RPMI8226 (cell line): ENCODE measurements at regions not wholly inside any gene's neighbourhood (a gene's known extent, or its start where the extent isn't known, plus 50 kb on each side); places are given as distances from the start of the nearest gene placed in this dataset.
"Not testable (repeated sequence)": the region's sequence is repeated elsewhere in the genome, so short reads cannot be mapped to it uniquely, and the experiment has no call there.

Experiments
- DNase-seq: peaks from one replicate; pipeline ENCODE4 v3.0.0-alpha.2; 2015

DNA sequence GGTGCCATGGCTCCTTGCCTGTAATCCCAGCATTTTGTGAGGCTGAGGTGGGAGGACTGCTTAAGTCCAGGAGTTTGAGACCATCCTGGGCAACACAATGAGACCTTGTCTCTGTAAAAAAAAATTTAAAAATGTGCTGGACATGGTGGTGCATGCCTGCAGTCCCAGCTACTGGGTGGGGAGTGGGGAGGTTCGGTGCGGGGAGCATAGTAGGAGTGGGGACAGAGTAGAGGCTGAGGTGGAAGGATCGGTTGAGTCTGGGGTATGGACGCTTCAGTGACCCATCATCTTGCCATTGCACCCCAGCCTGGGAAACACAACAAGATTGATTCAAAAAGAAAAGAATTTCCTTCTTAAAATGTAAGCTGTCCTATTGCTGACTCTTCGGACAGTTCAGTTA lies 1490.0 kb upstream of the GBE1 start:
- DNase-seq = no peak

DNA sequence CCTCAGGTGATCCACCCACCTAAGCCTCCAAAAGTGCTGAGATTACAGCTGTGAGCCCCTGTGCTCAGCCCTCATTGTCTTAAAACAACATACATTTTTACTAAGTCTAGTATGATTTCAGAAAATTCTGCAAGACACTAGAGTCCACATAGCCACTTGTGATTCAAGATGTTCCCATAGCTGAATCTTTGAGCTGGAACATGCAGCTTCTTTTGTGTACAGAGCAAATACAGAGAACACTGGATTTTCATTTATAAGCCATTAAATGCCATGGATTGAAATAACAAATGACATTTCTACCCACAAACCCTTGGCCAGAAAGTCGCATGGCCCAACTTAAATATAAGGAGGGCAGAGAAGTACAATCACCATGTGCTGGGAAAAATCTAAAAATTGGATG lies 1489.2 kb upstream of the GBE1 start:
- DNase-seq = no peak

DNA sequence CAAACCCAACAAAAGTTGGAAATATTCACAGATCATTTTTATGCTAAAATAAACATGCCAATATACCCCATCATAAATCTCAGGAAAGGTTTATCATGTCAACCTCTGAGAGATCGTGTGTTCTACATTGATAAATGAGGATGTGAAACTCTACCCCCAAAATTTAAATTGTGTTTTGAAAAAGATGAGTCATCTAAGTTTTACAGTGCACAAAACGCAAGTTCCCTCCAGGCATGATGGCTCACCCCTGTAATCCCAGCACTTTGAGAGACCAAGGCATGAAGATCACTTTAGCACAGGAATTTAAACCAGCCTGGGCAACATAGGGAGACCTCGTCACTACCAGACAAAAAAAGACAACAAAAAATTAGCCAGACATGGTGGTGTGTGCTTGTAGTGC lies 1487.0 kb upstream of the GBE1 start:
- peak; percentile 27 for DNase-seq

DNA sequence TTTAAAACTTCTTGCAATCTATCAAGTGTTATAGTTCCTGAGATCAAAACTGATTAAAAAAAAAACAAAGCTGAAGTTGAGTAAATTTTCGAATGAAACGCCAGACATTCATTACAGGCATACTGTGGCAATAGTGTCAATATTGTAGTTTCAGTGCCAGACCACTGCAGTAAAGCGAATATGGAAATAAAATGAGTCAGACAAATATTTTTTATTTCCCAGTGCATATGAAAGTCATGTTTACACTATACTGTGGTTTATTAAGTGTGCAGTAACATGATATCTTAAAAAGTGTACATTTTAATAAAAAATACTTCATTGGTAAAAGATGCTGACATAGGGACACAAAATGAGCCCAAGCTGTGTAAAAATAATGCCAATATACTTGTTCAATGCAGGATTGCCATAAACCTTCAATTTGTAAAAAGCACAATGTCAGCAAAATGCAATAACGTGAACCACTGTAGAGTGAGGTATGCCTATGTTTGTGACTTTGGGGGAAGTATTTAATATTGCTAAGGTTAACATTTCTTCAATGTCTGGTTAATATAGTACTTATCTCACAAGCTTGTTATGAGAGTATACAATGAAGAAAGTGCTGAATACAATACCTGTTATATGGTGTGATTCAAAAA lies 1473.9 kb upstream of the GBE1 start:
- DNase-seq = no peak

DNA sequence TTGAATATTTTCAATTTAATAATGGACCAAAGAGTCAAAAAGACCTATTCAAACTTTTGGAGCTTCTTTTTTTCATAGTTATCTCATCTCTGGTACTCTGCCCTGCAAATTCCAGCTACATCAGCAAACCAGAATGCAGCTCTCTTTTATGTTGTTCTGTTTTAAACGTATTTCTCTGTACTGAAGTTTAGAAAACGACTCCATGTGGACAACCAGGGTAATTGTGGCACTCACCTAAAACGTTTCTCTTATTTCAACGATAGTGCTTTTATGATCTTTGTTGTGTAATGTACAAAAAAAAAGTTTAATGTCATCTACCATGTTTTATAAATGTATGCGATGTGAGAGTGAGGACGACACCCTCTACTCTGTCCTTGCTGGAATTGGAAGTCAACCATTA lies 1472.3 kb upstream of the GBE1 start:
- peak; percentile 53 for DNase-seq

DNA sequence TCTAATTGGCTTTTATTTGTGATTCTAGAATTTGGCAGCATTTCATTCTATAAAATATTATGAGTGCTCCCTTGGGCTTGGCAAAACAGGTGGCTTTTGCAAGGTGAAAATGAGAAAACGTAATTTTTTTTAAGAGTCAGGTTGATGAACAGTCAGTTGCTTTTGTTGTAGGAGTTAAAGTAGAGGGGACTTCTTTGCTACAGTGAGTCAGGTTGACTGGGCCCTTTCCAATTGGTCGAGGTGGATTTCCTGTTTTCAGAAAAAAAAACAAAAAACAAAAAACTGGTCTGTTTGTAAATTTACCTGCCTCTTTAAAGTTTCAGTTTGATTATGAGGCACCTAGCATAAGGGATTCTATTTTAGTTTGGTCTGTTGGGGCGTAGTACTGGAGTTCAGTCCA lies 1469.4 kb upstream of the GBE1 start:
- peak; percentile 78 for DNase-seq

DNA sequence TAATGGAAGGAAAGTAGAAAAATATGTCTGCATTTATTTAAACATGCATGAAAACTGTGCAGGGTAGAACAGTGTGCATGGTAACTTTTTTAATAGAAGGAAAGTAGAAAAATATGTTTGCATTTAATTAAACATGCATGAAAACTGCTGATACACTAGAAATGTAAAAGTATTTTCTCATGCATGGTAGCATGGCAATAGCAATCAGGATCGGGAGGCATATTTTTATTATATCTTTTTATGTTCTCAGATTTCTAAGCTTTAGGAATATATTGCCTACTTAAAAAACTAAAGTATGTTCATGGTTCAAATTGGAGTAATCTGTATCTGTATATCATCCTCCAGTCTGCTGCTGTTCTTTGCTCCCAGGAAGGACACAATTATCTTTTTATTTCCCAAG lies 1468.9 kb upstream of the GBE1 start:
- no peak for DNase-seq

DNA sequence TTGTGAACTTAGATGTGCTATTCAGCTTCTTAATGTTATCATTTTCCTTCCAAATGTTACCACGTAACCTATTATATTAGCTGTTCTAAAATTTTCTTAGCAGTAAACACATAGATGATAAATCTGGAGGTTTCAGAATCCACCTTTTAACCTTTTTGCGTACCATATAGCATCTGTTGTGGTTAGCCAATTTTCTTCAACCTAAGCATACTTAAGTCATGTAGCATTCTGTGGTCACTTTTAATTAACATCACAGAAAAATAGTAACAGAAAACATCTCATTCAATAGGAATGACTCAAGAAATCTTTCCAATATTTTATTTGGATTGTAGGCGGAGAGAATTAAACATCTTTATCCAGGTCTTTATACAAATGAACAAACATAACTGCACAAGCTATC lies 1465.3 kb upstream of the GBE1 start:
- DNase-seq = peak; percentile 54

DNA sequence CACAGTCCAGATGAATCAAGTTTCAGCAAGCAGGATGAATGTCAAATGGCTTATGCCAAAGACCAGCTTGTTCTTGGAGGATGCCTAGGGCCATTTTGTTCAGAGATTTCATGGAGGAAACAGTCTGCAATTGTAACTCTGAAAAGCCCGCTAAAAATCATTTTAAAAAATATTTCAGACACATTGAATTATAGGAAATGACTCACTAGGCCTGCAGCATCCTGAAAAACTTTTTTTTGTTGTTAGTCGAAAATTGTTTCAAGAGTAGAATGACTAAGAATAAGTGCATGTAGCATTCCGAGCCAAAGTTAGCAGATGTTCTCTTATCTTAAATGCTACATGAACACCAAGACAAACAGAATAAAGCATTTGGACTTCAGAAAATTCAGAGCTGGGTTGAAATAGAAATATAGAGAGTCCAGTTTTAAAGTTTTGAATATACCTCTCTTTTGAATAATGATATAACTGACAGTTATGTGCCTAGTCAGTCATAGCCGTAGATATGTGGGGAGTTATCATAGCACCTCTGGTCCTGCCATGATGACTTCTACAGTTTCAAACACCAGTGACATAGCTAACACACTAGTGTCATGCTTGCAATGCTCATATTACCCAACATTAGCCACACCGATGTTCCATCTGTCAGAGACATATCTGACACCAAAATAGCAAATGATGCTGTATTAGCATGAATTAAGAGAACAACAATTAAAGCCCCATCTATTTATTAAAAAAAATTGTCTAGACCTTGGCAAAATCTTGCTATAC lies 1462.8 kb upstream of the GBE1 start:
- DNase-seq = no peak

DNA sequence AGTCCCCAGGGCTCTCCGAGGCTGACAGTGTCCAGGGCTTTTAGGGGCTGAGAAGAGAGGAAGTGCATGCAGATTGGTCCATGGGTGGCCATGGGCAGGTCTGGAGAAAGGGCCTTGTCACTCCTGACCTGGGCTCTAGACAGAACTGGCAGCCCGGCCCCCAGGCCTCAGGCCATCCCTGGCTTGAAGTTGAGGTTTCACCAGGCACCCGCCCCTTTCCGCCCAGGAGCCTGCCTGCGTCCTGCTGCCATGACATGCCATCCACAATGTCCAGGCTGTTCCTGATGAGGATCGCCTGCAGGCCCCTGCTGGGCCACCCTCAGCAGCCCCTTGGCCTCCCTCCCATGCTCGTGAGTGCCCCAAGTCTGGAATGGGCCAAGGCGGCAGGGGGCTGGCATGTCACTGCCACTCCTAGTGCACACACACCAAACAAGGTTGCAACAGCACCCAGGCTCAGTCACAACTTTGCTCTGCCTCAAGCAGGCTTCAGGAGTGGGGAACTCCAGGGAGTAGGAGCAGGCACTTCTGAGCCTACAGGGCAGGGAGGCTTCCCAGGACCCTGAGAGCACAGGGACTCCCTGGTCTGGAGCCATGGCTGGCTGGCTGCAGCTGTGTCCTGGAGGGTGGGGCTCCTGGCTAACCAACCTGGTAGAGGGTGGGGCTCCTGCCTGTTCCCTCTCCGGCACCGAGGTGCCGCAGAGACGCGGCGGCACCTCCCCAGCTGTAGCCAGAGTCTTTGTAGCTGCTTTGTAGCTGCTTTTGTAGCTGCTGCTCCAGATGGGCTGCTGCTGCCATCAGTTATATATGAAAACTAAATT lies 1457.1 kb upstream of the GBE1 start:
- DNase-seq = no peak

DNA sequence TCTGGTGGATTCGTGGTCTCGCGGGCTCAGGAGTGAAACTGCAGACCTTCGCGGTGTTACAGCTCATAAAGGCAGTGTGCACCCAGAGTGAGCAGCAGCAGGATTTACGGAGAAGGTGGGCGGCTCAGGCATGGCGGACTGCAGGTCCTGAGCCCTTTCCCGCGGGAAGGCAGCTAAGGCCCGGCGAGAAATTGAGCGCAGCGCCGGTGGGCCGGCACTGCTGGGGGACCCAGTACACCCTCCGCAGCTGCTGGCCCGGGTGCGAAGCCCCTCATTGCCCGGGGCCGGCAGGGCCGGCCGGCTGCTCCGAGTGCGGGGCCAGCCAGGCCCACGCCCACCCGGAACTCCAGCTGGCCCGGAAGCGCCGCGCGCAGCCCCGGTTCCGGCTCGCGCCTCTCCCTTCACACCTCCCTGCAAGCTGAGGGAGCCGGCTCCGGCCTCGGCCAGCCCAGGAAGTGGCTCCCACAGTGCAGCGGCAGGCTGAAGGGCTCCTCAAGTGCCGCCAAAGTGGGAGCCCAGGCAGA lies 1456.2 kb upstream of the GBE1 start:
- DNase-seq = not testable (repeated sequence)

DNA sequence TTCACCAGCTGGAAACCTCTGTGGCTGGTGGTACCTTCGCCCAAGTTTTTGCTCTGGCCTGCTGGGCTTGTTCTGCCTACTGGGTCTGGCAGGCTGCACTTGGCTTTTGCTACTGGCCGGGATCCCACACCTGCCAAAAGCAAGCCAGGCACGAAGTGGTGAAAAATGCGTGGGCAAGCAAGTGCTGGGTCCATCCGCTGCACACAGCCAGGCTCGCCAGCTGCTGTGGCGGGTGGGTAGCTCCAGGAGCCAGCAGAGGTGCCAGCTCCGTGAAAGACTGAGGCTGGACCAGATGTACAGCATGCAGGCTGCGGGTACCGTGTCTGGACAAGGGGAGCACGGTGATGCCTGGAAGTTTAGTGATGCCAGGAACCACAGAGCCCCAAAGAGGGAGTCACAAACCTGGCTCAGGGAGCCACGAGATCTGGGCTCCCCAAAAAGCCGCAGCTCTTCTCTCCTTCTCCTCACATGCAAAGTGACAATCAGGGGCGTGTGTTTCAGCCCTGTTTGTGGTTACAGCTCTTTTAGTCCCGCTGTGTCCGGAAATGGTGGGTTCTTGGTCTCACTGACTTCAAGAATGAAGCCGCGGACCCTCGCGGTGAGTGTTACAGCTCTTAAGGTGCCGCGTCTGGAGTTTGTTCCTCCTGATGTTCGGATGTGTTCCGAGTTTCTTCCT lies 1455.6 kb upstream of the GBE1 start:
- no peak for DNase-seq

DNA sequence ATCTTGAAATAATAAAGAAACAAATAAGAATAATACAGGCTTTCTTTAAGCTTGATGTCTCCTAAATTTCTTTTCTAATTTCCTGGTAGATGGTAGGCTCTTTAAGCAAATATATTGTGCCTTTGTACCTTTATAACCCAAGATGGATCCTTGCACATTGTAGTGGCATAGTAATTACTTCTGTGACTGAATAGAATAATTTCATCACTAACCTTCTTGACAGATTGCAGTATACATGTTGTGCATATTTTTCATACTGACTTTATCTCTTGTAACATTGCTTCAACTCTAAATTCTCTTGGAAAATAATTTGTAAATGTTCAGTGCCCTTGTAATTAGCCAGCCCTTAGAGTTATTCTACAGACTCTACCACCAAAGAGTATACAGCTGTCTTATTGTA lies 1433.8 kb upstream of the GBE1 start:
- DNase-seq = no peak

DNA sequence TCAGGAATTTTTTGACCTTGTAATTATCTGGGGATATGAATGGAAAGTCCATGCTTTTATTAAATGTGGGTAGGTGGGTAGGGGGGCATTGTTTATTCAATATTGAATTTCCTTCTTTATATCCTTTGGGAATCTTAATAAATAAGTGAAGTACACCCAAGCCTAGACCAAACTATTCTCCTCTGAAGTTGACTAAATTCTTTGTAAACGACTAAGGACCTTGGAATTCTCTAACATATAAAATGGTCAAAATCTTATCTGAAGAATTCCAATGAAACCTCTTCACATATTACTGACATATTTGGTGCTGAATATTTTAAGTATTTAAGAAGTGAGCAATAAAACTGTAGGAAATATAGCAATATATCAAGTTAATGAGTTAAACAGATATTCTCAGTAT lies 1432.1 kb upstream of the GBE1 start:
- no peak for DNase-seq

DNA sequence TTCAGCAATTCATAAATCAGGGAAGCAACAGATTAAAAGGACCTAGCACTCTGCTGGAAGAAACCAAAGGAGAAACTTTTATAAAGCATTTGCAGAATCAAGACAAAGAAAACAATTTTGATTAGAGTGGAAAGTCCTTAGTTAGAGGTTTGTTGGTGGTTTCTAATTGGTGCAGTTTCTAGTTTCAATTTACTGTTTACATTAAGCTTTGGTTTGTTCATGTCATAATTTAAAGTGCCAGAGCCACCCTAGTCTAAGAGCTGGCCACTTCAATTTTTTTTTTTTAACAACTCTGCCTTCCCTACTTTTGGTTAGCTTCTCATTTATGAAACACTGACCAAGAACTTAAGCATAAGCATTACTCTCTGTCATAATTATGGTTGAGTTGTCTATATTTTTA lies 1428.2 kb upstream of the GBE1 start:
- DNase-seq = peak; percentile 15

DNA sequence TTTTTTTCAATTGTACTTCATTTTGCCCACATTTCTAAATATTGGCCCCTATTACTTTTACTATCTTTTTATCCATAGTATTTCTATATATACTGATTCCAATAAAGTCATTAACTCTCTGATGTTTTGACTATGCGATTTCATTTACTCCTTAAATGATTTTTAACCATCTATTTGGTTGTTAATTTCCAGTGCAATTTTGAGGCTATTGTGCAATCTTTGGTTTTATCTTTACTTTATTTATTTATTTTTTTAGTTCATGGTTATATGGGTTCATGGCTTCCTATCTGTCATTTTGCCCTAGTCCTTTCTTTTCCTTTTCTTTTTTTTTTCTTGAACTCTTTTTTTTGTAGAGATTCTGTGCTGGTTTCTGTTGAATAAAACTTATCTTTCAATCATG lies 1408.0 kb upstream of the GBE1 start:
- DNase-seq = no peak

DNA sequence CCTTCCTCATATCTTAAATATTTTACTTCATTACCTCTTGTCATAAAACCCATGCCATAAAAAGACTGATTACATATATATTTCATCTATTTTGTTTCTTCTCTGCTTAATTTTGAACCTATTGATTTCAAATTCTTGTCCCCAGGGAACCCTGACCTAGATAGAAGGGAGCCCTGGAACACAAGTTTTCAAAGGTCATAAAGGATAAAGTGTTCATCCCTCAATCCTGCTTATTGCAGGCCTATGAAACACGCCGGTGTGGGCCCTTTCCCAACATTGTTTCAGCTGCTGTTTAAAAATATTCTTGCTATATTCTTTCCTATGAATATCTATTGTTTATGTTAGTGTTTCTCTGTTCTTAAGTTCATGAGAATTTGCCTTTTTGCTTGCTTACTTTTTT lies 1389.5 kb upstream of the GBE1 start:
- no peak for DNase-seq

DNA sequence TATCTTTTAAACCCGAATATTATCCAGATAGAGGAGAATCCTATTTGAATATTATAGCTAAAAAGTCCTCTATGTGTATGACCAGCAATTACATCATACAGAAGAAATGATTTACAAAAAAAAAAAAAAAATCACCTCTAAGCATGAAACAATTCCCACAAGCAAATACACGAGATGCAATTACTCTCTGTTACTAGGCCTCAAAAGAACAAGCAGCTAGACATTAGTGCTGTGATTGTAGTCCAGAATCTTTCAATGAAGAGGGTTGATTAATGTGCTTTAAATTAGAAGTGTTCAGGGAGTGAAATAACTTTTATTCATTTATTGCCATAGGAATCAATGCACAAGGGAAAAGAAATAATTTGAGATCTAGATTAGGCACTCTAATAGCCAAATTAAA lies 1379.5 kb upstream of the GBE1 start:
- no peak for DNase-seq

DNA sequence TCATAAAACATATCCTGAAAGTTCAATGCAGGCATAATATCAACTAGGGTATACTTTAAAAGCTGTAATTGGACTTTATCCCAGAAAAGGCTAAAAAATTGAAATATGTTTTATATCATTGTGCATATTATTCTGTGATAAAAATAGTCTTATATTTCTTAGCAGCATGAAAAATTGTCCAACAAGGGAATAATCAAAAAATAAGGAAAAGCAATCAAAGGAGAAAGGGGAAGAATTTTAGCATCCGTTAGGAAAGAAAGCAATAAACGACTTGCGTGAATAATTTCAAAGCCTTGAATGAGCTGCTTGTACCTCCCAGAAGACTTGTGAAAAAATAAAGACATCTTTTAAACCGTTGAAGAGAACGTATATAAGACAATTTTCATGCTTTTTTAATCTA lies 1369.8 kb upstream of the GBE1 start:
- DNase-seq = no peak

DNA sequence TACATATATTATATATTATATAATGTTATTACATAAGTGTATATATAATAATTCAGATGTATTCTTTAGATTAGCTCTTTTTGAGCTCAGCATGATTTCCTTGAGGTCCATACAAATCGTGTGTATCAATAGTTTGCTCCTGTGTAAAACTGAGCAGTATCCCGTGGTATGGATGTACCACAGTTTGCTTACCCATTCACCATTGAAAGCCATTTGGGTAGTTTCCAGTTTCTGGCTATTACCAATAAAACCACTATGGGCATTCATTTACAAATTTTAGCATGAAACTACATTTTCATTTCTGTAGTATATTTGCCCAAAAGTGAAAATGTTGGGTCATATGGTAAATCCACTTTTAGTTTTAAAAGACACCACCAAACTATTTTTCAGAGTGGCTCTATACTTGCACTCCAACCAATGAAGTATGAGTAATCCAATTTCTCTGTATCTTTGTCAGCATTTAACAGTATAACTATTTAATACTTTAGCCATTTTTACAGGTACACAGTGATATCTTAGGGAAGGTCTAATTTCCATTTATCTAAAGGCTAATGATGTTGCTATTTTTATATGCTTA lies 1361.4 kb upstream of the GBE1 start:
- DNase-seq = no peak

DNA sequence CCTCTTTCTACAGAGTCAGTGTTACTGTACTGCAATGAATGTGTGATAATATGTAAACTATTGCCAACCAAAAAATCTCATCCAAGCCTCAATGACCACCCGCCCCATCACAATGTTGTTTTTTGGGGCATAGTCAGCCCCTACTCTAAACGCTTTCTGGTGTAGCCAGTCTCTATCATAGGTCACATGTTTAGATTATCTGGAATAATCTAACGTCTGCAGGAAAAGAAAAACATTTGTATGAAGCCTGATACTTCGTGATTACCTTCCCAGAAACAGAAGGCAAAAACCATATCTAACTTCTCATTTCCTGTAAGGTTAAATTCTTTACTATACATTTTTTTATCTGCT lies 1331.8 kb upstream of the GBE1 start:
- DNase-seq = no peak

DNA sequence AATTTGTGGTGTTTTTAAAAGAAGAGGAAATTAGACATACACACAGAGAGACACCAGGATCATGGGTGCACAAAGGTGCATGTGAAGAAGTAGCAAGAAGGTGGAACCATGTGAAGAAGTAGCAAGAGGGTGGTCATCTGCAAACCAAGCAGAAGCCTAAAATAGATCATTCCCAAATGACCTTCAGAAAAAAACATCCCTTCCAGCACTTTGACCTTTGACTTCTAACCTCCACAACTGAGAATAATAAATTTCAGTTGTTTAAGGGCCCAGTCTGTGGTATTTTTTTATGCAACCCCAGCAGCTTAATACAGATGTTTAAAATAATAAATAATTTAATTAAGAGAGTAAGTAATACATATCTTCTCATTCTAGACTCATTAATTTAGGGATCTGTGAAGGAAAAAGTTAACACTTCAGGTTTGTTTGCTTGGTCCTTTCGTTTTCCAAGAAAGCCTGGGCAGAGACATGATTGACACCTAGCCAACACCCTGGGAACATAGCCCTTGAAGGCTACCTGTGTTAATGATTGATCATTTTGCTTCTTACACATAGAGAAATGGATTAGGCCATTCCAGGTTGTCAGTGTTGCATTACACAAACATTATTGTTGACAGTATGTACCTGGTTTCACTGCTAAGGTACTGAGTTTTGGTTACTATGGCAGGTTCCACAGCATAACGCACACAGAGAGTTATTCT lies 1331.2 kb upstream of the GBE1 start:
- DNase-seq = no peak
